Lung microvascular endothelial cell (primary cell): ENCODE measurements at regions not wholly inside any gene's neighbourhood (a gene's known extent, or its start where the extent isn't known, plus 50 kb on each side); places are given as distances from the start of the nearest gene placed in this dataset.

ENCODE experiments used
- DNase-seq, 2 donors: peaks; one replicate each; pipeline versions ENCODE4 v3.0.0 to v3.0.0-alpha.2; 2010; ENCODE audit warnings: low read depth in 2 of 2

- DNase-seq = peak in 1 of 2 donors; percentile 81
Measured at GRCh38 chr13:40072663-40073120, 417.2 kb downstream of the COG6 start.

GRCh38 chr13:40074338-40074737, 418.9 kb downstream of the COG6 start:
- DNase-seq = no peak

GRCh38 chr13:40075281-40075680, 419.8 kb downstream of the COG6 start:
- DNase-seq = no peak

DNA sequence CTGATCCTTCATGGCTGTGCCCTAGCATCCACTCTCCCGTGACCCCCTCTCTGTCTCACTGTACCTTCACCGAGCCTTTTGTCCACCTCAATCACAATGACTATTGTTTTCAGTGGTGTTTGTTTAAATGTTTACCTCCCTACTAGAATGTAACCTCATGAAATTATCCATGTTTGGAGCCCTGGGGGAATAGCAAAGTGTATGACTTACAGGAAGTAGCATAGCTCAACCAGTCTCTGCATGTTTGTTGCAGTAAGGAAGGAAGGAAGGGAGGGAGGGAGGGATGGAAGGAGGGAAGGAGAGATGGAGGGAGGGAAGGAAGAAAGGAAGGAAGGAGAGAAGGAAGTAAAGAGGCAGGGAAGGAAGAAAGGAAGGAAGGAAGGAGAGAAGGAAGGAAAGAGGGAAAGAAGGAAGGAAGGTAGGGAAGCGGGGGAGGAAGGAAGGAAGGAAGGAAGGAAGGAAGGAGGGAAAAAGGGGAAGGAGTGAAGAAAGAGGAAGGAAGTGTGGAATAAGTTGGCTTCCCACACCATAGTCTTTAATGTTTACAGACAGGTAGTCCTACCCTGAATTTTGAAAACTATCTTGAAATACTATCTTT, 421.4 kb downstream of the COG6 start:
- DNase-seq = no peak

DNA sequence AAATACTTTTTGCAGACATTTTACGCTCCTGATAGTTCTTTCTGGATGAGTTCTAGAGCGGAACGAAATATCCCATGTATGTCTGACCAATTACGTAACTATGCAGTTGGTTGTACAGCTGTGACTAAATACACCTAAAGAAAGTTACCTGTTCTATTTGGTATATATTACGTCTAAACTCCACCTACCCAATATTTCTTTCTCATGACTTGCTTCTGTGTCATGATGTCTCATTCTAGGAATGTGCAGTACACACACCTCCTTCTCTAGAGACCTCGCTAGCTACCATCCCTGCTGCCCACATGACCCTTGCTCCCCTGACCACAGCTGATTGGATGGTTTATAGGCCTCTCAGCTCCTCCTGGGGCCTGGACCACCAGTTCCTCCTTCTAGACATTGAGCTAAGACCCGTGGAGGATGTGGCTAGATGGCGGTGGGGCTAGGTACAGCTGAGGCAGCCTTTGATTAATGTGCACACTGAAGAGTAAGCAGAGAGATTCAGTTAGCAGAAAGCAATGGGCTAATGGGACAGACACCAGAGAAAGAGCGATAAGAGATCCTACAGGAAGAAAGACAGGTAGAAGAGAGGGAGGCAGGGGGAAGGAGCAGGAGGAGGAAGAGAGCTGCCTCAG, 422.1 kb downstream of the COG6 start:
- no peak for DNase-seq

DNA sequence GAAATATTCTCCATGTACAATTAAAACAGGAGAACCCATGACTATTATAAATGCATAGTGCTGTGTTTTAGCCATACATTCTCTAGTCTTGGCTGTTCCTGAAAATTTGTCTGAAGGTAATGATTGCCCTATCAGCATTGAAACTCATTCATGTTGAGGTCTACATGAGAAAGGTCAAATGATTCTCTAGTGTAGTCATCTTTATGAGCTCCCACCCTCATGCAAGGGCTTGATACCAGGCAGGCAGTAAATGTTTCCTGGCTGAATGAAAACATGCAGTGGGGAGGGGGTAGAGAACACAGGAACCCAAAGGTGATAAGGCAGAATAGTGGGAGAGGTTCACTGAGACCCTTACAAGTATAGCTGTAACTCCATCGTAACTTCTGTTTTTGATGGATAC, 424.3 kb downstream of the COG6 start:
- DNase-seq = no peak

DNA sequence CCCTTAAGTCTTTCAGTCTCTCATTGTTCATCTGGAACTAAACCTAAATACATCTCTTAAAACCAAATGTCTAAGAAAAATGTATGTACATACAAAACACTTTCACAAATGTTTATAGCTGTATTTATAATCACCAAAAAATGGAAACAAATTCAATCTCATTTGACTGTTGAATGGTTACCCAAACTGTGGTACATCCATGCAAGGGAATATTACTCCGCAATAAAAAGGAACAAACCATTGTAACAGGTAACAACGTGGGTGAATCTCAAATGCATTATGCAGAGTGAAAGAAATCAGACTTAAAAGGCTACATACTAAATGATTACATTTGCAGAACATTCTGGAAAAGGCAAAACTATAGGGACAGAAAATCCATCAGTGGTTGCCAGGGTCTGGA, 425.2 kb downstream of the COG6 start:
- DNase-seq = no peak

DNA sequence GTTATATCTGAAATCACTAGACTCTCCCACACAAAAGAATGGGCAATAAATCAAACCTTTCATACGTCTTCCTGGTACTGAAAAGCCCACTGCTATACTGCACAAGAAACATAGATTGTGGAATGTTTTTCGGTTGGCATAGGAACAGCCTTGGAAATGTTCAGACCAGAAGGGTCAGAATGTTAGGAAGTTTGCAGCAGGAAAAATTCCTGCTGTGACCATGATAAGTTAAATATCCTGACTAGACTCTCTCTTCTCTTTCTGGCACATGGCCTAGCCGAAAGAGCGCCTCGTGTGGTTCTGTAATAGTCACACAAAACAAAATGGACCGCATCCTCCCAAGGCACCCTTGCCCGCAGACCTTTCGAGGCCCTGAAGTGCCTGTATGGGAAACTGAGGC, 427.2 kb downstream of the COG6 start:
- DNase-seq = peak; percentile 99

DNA sequence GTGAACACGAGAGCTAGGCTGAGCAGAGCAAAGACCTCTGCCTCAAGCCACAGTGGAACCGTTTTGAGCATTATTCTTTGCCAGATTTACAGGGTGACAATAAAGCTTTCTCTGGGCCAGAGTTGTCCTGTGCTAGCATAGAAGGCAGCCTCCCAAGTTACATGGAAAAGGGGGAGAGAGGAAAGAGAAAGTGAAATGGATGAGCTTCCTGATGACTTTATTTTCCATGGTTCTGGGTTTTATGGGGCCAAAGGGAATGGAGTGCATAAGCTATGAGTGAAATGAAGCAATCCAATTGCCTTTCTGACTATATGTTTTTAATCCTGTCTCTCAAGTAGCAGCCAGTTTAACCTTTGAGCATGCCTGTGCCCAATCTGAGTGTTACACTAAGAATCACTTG, 428.4 kb downstream of the COG6 start:
- peak in 1 of 2 donors; percentile 90 for DNase-seq

GRCh38 chr13:40084934-40085333, 429.5 kb downstream of the COG6 start:
- no peak for DNase-seq

DNA sequence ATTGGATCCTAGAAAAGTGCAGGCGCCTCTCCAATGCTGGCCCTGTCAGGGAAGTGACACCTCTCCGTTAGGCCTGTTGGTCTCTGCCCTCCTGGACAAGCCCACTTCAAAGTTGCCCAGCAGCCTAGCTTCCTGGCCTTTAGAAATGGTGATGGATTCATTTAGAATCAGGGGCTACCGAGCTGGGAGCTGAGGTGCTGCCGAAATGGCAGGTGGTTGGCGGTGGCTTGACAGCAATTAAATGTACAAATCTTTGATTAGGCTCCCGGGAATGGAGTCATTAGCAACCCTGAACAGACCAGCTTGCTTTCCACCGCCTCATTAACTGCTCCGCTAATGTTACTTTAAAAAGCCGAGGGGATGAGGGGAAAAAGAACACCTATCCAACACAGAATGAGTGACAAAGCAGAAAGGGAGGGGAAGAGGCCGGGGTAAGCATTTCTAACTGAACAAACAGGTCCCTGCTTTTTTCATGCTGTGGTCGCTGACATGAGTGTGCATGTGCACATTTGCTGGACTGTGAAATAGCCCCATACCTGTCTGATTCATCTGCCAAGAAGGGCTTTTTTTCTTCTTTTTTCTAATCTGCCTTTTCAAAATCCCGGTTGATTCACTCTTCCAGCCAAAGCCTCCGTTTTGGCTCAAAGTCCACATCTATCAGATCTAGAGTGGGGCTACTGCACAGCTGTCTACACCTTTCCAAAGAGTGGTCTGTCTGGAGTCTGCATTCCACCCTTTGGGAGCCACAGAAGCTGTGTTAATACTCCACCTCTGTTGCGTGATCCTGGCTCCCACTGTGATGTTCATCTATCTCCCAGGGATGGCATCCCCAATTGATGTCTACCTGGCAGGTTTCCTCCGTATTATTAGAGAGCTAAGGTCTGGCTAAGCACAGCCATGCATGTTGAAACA, 431.9 kb downstream of the COG6 start:
- no peak for DNase-seq

GRCh38 chr13:40094056-40094455, 438.6 kb downstream of the COG6 start:
- DNase-seq = no peak

DNA sequence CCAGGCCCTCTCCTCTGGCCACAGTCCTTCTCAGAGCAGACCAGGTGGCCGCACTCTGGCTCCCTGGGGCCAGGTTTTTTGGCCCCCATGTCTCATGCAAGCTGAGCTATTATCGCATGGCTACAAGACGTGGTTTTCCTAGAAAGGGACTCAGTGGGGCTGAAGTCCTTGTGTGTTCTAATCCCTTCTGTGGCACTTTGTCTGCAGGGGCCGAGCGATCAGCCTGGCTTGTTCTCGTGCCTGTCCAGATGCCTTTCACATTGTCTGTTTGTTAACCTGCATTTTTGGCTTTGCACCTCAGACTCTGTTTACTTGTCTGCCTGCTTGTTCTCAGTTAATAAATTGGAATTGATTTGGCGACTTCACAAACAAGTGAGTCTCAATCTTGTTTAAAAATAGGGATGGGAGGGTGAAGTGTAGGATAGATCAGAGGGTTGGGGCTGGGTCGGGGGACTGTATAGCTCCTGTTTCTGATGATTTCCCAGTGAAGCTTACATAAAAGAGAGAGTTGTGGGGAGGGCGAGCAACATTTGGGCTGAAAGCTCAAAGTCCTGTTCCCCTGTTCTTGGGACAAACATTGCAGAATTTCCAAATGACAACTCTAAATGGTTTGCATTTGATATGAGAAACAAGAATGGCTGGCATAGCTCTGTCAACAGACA, 440.4 kb downstream of the COG6 start:
- no peak for DNase-seq

DNA sequence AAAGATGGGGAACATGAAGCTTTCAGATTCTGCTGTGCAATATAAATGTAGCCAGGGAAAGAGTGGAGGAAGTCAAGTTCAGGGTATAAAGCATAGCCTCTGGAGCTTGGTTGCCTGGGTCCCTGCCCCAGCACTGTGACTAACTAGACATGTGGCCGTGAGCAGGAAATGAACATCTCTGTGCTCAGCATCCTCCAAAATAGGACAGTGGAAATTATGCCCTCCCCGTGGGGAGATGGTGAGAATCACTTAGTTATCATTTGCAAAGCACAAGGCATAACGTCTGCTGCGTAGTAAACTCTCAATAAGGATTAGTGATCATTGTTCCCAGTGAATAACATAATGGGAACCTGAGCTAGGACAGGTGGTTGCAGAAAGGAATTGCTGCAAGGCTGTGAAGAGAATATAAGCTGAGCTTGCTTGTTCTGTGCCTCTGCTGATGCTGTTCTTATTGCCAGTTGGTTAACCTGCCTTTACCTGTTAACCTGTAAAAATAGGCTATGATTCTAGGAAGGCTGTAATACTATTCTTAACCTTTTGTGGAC, 441.0 kb downstream of the COG6 start:
- DNase-seq = peak; percentile 14 to 67

DNA sequence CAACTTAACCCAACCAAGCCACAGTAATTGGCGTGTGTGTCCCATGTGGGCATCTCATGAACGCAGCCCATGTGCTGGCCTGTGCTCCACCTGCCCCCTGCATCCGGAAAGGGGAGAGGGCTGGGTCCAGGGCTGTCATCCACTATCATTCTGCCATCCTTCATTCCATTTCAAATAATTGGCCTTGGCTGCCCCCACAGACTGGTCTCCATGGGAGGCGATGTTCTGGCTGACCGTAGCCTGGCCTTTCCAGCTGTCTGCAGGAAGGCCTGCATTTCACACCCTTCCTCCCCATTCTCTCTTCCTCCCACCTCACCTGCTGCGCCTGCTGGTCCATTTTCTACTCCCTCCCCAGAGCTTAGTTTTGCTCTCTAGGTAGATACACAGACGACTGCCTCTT, 442.8 kb downstream of the COG6 start:
- DNase-seq = peak in 1 of 2 donors; percentile 63

DNA sequence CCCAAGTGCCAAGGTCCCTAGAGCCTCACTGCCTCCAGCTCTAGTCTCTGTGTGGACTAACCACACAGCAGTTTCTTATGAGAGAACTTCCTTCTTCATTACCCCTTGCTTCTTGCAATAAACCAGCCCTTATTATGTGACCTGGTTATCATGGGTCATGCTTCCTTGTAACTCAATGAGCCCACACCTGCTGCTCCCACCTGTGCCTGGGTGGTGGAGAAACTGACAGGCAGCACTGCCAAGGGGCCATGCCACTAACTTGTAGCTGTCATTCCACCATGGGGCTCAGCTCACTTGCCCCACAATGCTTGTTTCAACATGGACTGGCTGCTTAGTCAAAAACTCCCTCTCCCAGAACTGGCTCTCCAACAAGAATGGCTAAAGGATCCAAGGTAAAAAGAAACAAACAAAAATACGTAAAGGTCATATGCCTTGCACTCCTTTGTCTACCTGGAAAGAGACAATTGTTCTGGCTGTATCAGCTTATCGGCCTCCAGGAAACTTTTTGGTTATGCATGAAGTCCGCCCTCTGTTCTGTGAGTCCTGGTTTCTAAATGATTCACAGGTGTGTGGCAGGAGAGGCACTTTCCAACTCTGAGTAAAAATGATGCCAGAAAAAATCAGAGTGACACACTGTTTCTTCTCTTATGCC, 446.4 kb downstream of the COG6 start:
- no peak for DNase-seq

DNA sequence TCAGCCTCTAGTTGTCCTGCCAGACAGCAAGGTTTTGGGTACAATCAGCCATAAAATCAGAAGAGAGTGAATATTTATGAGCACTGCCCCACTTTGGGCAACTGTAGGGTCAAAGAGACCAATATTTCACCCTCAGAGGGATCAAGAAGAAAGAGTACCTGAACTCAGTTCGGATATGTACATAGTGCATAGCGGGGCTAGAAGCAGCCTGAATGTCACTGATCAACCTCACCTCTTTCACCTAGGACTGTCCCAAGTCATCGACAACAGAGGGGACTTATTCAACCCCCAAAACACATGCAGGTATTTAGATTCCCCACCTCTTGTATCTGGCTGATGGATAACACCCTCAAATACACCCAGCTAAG, 446.9 kb downstream of the COG6 start:
- DNase-seq = no peak

GRCh38 chr13:40102854-40103253, 447.4 kb downstream of the COG6 start:
- DNase-seq = peak in 1 of 2 donors; percentile 27

DNA sequence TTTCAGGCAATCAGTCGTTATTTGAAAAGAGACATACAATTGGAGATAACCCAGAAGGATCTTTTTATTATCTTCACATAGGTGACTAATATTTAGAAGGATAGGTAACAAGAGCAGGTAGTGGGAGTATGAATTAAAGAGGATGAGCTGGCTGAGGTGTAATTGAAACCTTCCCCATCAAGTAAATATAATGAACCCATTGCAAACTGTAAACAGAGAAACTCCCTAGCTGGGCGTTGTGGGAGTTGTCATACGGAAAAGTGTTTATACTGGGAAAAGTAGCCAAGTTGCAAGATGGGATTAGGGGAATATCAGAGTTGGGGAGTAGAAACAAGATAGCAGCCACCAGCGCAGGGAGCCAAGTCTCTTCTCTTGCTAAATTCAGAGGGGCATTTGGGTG, 448.4 kb downstream of the COG6 start:
- no peak for DNase-seq

DNA sequence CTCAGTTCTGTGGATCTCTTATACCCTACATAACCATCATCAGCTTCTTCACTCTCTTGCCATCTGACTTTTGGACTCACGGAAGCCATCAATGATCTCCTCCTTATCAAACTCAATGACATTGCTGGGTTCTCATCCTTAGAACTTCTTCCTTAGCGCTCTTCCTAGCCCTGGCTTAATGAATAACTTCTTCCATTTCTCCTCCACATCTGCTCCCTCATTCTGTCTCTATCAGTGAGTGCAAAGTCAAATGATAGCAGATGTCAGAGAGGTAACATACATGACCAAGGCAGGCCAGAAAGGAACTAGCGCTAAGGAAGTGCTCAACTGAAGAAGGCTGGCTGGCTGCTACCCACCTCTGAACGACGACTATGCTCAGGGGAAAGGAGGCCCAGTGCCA, 449.8 kb downstream of the COG6 start:
- DNase-seq = no peak

DNA sequence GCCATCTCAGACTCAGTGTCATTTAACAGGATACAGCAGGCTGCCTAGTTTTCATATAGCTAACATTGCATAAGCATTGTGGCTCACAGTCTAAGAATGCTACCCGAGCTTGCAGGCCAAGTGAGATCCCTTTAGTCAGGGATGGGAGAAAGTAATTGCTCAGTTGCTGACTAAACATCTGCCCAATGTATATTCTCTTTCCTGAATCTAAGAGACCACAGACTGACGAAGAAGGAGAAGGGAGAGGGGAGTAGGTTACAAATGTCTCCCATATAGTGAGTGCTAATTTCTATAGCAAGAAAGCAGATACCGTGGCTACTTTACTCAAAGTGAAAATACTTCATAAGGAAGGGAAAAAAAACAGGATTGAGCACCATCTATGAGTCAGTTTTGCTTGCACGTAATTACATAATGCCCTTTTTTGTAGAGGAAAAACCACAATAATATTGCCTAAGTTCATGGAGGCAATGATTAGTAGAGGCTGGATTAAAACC, 453.9 kb downstream of the COG6 start:
- peak in 1 of 2 donors; percentile 88 for DNase-seq
